ENCODE measurements at regions not wholly inside any gene's neighbourhood (a gene's known extent, or its start where the extent isn't known, plus 50 kb on each side); places are given as distances from the start of the nearest gene placed in this dataset.

DNA sequence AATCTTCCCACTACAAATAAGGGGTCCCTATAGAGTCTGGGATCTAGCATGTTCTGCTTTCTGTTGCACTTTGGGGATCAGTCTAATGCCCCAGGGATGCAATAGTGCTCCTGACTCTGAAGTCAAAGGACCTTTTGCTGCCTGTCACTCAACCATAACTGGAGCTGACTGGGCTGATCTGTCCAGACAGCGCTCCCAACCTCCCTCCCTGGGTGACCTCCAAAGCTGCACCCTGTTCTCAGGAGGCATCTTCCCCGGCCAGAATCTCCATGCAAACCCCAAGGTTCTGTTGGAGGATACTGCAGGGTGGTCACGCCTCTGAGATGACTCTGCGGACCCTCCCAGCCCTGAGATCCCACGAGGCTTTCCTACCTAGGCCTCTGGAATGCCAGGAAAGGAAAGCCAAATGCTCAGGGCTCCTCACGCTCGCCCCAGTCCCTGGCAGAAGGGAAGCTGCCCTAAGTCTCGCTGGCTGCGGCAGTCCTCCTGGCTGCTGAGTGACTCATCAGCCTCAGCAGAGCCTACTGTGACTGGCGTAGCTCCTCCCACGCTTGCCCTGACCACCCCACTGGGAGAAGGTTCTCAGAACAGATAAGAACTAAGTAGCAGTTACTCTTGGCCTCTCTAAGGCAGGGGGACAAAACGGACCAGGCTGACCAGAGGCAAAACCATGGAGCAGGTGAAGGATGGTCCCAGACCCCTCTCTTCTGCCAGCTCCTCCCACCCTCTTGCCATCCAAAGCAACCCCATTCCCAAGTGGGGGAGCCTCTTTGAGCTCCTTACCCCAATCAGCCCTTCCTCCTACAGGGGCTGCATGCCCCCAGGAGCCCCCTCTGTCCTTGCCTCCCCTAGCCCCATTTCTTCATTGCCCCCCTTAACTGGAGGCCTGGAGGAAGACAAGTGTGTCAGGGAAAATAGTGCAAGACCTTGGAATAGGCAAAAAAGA is 124.1 kb upstream of the TNRC6C start (continued):
- TF ChIP-seq NR0B1 (IDR thresholded peaks at IDR 0.05; ENCODE audit: partially characterized antibody), result no peak
- TF ChIP-seq MCM2 (IDR thresholded peaks at IDR 0.05; ENCODE audit: low read depth), result no peak
- no peak for TF ChIP-seq ZFP1 (CRISPR knock-in tag; IDR thresholded peaks at IDR 0.05)
- TF ChIP-seq RCOR1 (IDR thresholded peaks at IDR 0.05; ENCODE audit: borderline replicate concordance in 1 of 2, low read depth in 2 of 2, low read length in 2 of 2), result peak in 1 of 2 experiments; percentile 89; a peak in 2 of 4 replicates
- TF ChIP-seq RERE (CRISPR knock-in tag; IDR thresholded peaks at IDR 0.05; ENCODE audit: borderline replicate concordance), result no peak
- TF ChIP-seq FOXP4 (CRISPR knock-in tag; IDR thresholded peaks at IDR 0.05; ENCODE audit: borderline replicate concordance), result no peak
- TF ChIP-seq FOXK2 (conservative IDR thresholded peaks at IDR 0.05 in 1 of 2, IDR thresholded peaks at IDR 0.05 in 1 of 2; ENCODE audit: low read depth in 2 of 2), result no peak
- no peak for TF ChIP-seq CHD1 (IDR thresholded peaks at IDR 0.05; ENCODE audit: low read length)
- TF ChIP-seq ZNF740 (CRISPR knock-in tag; IDR thresholded peaks at IDR 0.05), result no peak
- TF ChIP-seq ZNF740 (tag; IDR thresholded peaks at IDR 0.05), result no peak
- no peak for TF ChIP-seq ZNF766 (CRISPR knock-in tag; conservative IDR thresholded peaks at IDR 0.05)
- TF ChIP-seq CBFA2T2 (conservative IDR thresholded peaks at IDR 0.05), result peak; percentile 54
- TF ChIP-seq HLTF (IDR thresholded peaks at IDR 0.05), result no peak
- TF ChIP-seq, protein P1, sequence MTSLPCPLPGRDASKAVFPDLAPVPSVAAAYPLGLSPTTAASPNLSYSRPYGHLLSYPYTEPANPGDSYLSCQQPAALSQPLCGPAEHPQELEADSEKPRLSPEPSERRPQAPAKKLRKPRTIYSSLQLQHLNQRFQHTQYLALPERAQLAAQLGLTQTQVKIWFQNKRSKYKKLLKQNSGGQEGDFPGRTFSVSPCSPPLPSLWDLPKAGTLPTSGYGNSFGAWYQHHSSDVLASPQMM (CRISPR knock-in tag; IDR thresholded peaks at IDR 0.05), result no peak
- peak; percentile 97 for TF ChIP-seq FOSL1 (tag; conservative IDR thresholded peaks at IDR 0.05)
- TF ChIP-seq U2AF2 (optimal IDR thresholded peaks at IDR 0.05; ENCODE audit: low read depth, low read length), result no peak
- peak; percentile 46; the same call in 1 of the 2 replicates for TF ChIP-seq ZEB2 (IDR thresholded peaks at IDR 0.05)
